CD1c-positive myeloid dendritic cell (primary cell): ENCODE measurements at regions not wholly inside any gene's neighbourhood (a gene's known extent, or its start where the extent isn't known, plus 50 kb on each side); places are given as distances from the start of the nearest gene placed in this dataset.

Experiments used
- DNase-seq: peaks from one replicate; pipeline ENCODE4 v3.0.0-alpha.2; 2016; ENCODE audit errors: extremely low spot score

- DNase-seq = no peak
Measured at GRCh38 chr3:40858364-40859115, 333.8 kb downstream of the ZNF621 start.

- DNase-seq = no peak
Measured at GRCh38 chr3:40862946-40863345, 336.4 kb upstream of the CTNNB1 start.

- no peak for DNase-seq
Measured at GRCh38 chr3:40864146-40864782, 335.0 kb upstream of the CTNNB1 start.

GRCh38 chr3:40864915-40865314 is 334.4 kb upstream of the CTNNB1 start:
- no peak for DNase-seq

GRCh38 chr3:40867797-40868196 is 331.5 kb upstream of the CTNNB1 start:
- DNase-seq = no peak

GRCh38 chr3:40869013-40869412 is 330.3 kb upstream of the CTNNB1 start:
- DNase-seq = no peak

- DNase-seq = no peak
Measured at GRCh38 chr3:40869939-40870338, 329.4 kb upstream of the CTNNB1 start.

GRCh38 chr3:40871394-40871793 is 327.9 kb upstream of the CTNNB1 start:
- DNase-seq = no peak

GRCh38 chr3:40872258-40872920 is 326.9 kb upstream of the CTNNB1 start:
- no peak for DNase-seq

GRCh38 chr3:40873476-40873875 is 325.8 kb upstream of the CTNNB1 start:
- no peak for DNase-seq

GRCh38 chr3:40873934-40874699 is 325.2 kb upstream of the CTNNB1 start:
- no peak for DNase-seq

GRCh38 chr3:40875581-40875980 is 323.7 kb upstream of the CTNNB1 start:
- DNase-seq = no peak

GRCh38 chr3:40876009-40876408 is 323.3 kb upstream of the CTNNB1 start:
- DNase-seq = no peak

- no peak for DNase-seq
Measured at GRCh38 chr3:40876496-40876895, 322.8 kb upstream of the CTNNB1 start.

- no peak for DNase-seq
Measured at GRCh38 chr3:40877631-40878463, 321.5 kb upstream of the CTNNB1 start.

- DNase-seq = no peak
Measured at GRCh38 chr3:40878464-40878905, 320.8 kb upstream of the CTNNB1 start.

- DNase-seq = no peak
Measured at GRCh38 chr3:40885430-40885829, 313.9 kb upstream of the CTNNB1 start.

GRCh38 chr3:40886660-40887425 is 312.5 kb upstream of the CTNNB1 start:
- no peak for DNase-seq

- DNase-seq = no peak
Measured at GRCh38 chr3:40891186-40891585, 308.1 kb upstream of the CTNNB1 start.

- no peak for DNase-seq
Measured at GRCh38 chr3:40895109-40895508, 304.2 kb upstream of the CTNNB1 start.
